Heart left ventricle (tissue), 13 donors: ENCODE measurements at regions not wholly inside any gene's neighbourhood (a gene's known extent, or its start where the extent isn't known, plus 50 kb on each side); places are given as distances from the start of the nearest gene placed in this dataset.

Source experiments
- POLR2A ChIP-seq, 2 donors: fragments of 450-650 bp; IDR thresholded peaks; one replicate each; pipeline ENCODE4 v1.6.1; 2017; ENCODE audit warnings: antibody characterized with exemption in 2 of 2, mild to moderate bottlenecking in 2 of 2, moderate library complexity in 2 of 2
- TF ChIP-seq, protein P1 (sequence below), 12 donors: fragments of 200-600 bp; sonication (generic) in 4 of 12; IDR thresholded peaks; one replicate each; pipeline versions ENCODE4 v1.5.0 to v1.8.0; 2018 to 2022; ENCODE audit warnings: antibody characterized with exemption in 12 of 12, mild to moderate bottlenecking in 5 of 12
- donor health status: ischemic (EF 13 %, LVEDD 7.1; RV severe dilation, severe dysfunction).
- donor health status: DM: no; HTN: yes; CAD: no.
- donor health status: DM: no; HTN: no; CAD: no.
- donor health status: ischemic (EF 25% LVEDD 6.9; RV normal size, moderate dysfunction).
- donor health status: ischemic (EF 25% LVEDD 5.7; RV mildly dilated, moderate dysfunction).
- donor health status: ischemic (EF 35%, LVEDD 5.7; RV mildly dilated, moderate dysfunction).
- donor health status: nonischemic (EF 11% LVEDD 7.7; RV severe dilation, severe dysfunction).
- donor health status: DM: yes; HTN: yes; CAD: no.
- donor health status: PGD.
- donor health status: ischemic (EF 29% LVEDD 5.4; RV normal size, mild dysfunction).
- donor health status: nonischemic (EF 23%, LVEDD 6.1; RV moderate dilation, normal function).

DNA sequence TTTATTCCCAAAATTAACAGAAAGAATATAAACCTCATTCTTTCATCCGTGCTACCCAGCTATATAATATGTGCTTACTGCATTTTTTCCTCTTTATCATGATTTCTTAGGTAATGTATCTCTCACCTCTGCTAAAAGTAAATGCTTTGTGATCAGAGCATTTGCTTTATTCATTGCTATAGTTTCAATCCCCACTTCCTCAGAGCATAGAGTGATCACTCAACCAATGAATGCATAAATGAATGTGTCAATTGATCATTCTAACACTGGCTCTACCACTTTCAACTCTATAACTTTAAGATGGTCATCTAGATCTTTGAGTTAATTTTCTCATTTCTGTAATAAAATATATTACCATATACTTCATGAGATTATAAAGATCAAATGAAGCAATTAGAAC, 719.2 kb downstream of the CETN3 start:
- no peak for TF ChIP-seq POLR2A (IDR thresholded peaks at IDR 0.05)
- TF ChIP-seq, protein P1, sequence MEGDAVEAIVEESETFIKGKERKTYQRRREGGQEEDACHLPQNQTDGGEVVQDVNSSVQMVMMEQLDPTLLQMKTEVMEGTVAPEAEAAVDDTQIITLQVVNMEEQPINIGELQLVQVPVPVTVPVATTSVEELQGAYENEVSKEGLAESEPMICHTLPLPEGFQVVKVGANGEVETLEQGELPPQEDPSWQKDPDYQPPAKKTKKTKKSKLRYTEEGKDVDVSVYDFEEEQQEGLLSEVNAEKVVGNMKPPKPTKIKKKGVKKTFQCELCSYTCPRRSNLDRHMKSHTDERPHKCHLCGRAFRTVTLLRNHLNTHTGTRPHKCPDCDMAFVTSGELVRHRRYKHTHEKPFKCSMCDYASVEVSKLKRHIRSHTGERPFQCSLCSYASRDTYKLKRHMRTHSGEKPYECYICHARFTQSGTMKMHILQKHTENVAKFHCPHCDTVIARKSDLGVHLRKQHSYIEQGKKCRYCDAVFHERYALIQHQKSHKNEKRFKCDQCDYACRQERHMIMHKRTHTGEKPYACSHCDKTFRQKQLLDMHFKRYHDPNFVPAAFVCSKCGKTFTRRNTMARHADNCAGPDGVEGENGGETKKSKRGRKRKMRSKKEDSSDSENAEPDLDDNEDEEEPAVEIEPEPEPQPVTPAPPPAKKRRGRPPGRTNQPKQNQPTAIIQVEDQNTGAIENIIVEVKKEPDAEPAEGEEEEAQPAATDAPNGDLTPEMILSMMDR (IDR thresholded peaks at IDR 0.05) = no peak
